SK-N-SH (cell line): ENCODE measurements at regions not wholly inside any gene's neighbourhood (a gene's known extent, or its start where the extent isn't known, plus 50 kb on each side); places are given as distances from the start of the nearest gene placed in this dataset.

Source experiments
- CTCF ChIA-PET: fragments of 300-600, 350-600 bp; formaldehyde crosslinking; extraction: SDS; loops from one replicate; lab custom pipeline; 2021; lab: Yijun Ruan, JAX
- POLR2A ChIA-PET: fragments of 350-600 bp; sonication (Branson Sonifier 250); formaldehyde crosslinking; extraction: SDS; loops from one replicate; lab custom pipeline; 2020; ENCODE audit warnings: antibody characterized with exemption, inconsistent platforms; lab: Yijun Ruan, JAX
- DNase-seq: peaks from one replicate; pipeline ENCODE4 v3.0.0; 2012
- H2AFZ ChIP-seq: fragments of 200-600 bp; sonication (generic); 2 replicates; pipeline ENCODE4 v1.8.1; 2016; ENCODE audit warnings: antibody characterized with exemption, mild to moderate bottlenecking, low read depth
- H3F3A ChIP-seq: fragments of 200-600 bp; sonication (generic); replicated peaks from 2 replicates; pipeline ENCODE3; 2016; ENCODE audit warnings: antibody characterized with exemption, mild to moderate bottlenecking; ENCODE audit not compliant: insufficient read depth
- H3K27ac ChIP-seq, 2 experiments: fragments of 200-500 bp in 1 of 2; fragments of 200-600 bp in 1 of 2; sonication (Bioruptor generic) in 1 of 2; sonication (generic), shearing (Covaris generic) in 1 of 2; 2 replicates each; pipeline versions ENCODE4 v1.5.1 to v1.6.1; 2014 to 2016; ENCODE audit warnings: low read depth in 2 of 2, inconsistent platforms in 1 of 2, low read length in 1 of 2, mild to moderate bottlenecking in 1 of 2, mixed read lengths in 1 of 2
- H3K27me3 ChIP-seq: fragments of 200-600 bp; sonication (generic), shearing (Covaris generic); 2 replicates; pipeline ENCODE4 v1.6.1; 2016; ENCODE audit warnings: mixed run types; ENCODE audit not compliant: insufficient read depth
- H3K36me3 ChIP-seq, 2 experiments: fragments of 200-500 bp in 1 of 2; fragments of 200-600 bp in 1 of 2; sonication (Bioruptor generic) in 1 of 2; sonication (generic) in 1 of 2; replicated peaks in 1 of 2; 2 replicates each; pipeline versions ENCODE3 to v1.5.1; 2014 to 2016; ENCODE audit warnings: low read length in 1 of 2, mild to moderate bottlenecking in 1 of 2; ENCODE audit not compliant: insufficient read depth in 2 of 2, control insufficient read depth in 1 of 2
- H3K4me1 ChIP-seq, 2 experiments: fragments of 200-500 bp in 1 of 2; fragments of 200-600 bp in 1 of 2; sonication (Bioruptor generic) in 1 of 2; sonication (generic), shearing (Covaris generic) in 1 of 2; 2 replicates each; pipeline versions ENCODE4 v1.5.1 to v1.6.1; 2014 to 2016; ENCODE audit warnings: low read depth in 1 of 2, low read length in 1 of 2, mixed run types in 1 of 2; ENCODE audit not compliant: insufficient read depth in 2 of 2, control insufficient read depth in 1 of 2
- H3K4me2 ChIP-seq: fragments of 200-600 bp; sonication (generic), shearing (Covaris generic); 2 replicates; pipeline ENCODE4 v1.6.1; 2017; ENCODE audit warnings: mixed run types
- H3K4me3 ChIP-seq, 2 experiments: fragments of 200-500 bp in 1 of 2; fragments of 200-600 bp in 1 of 2; sonication (Bioruptor generic) in 1 of 2; sonication (generic), shearing (Covaris generic) in 1 of 2; 2 replicates each; pipeline versions ENCODE4 v1.5.1 to v1.8.1; 2014 to 2016; ENCODE audit warnings: low read depth in 2 of 2, inconsistent platforms in 1 of 2, low read length in 1 of 2, mild to moderate bottlenecking in 1 of 2, mixed read lengths in 1 of 2, moderate library complexity in 1 of 2
- H3K79me2 ChIP-seq: fragments of 200-600 bp; sonication (generic); 2 replicates; pipeline ENCODE4 v1.8.1; 2017; ENCODE audit warnings: mild to moderate bottlenecking; ENCODE audit not compliant: insufficient read depth
- H3K9ac ChIP-seq: fragments of 200-600 bp; sonication (generic); 2 replicates; pipeline ENCODE4 v1.6.1; 2017; ENCODE audit warnings: mixed run types
- H3K9me2 ChIP-seq: fragments of 200-600 bp; sonication (generic); 2 replicates; pipeline ENCODE4 v1.6.1; 2017; ENCODE audit warnings: mixed run types
- H3K9me3 ChIP-seq: fragments of 200-600 bp; sonication (generic); 2 replicates; pipeline ENCODE4 v1.6.1; 2017; ENCODE audit warnings: mixed run types, mild to moderate bottlenecking, moderate library complexity
- H4K20me1 ChIP-seq: fragments of 200-600 bp; sonication (generic); 2 replicates; pipeline ENCODE4 v1.6.1; 2017; ENCODE audit warnings: mild to moderate bottlenecking, mixed run types; ENCODE audit not compliant: insufficient read depth
- CHD2 ChIP-seq: fragments of 150-350 bp; IDR thresholded peaks from 2 replicates; pipeline ENCODE4 v1.6.1; 2018; ENCODE audit warnings: low read length; ENCODE audit not compliant: partially characterized antibody
- EZH2phosphoT487 ChIP-seq: fragments of 200-600 bp; sonication (generic); IDR thresholded peaks from 2 replicates; pipeline ENCODE4 v1.6.1; 2017; ENCODE audit warnings: low read depth, mixed run types, mild to moderate bottlenecking, antibody characterized with exemption, moderate library complexity, borderline replicate concordance
- FOSL2 ChIP-seq: IDR thresholded peaks from 2 replicates; pipeline ENCODE4 v1.4.0; 2012; ENCODE audit warnings: low read depth, mild to moderate bottlenecking, moderate library complexity, borderline replicate concordance
- FOXM1 ChIP-seq: IDR thresholded peaks from 2 replicates; pipeline ENCODE4 v1.4.0; 2012; ENCODE audit warnings: low read depth, mild to moderate bottlenecking
- GATA2 ChIP-seq: sonication (generic); formaldehyde crosslinking; IDR thresholded peaks from 2 replicates; pipeline ENCODE4 v1.5.0; 2020; ENCODE audit warnings: mild to moderate bottlenecking, missing genetic modification reagents
- NFIC ChIP-seq: IDR thresholded peaks from 2 replicates; pipeline ENCODE4 v1.4.0; 2012; ENCODE audit warnings: borderline replicate concordance
- NRF1 ChIP-seq: IDR thresholded peaks from 2 replicates; pipeline ENCODE4 v1.6.1; 2012; ENCODE audit warnings: low read depth, mild to moderate bottlenecking, low read length
- POLR2AphosphoS5 ChIP-seq: IDR thresholded peaks from 2 replicates; pipeline ENCODE4 v1.6.1; 2012; ENCODE audit warnings: low read depth, low read length
- SMC3 ChIP-seq: IDR thresholded peaks from 2 replicates; pipeline ENCODE4 v1.6.1; 2012; ENCODE audit warnings: low read depth, low read length, improper control_type of control experiment
- YY1 ChIP-seq: IDR thresholded peaks from 2 replicates; pipeline ENCODE4 v1.4.0; 2012; ENCODE audit warnings: low read depth, mild to moderate bottlenecking
- WGBS: methylation state at CpG from one replicate; pipeline ENCODE4 v1.1.6; 2017; ENCODE audit warnings: low lambda C conversion rate; 5-methylcytosine and 5-hydroxymethylcytosine counted together
- TF ChIP-seq, protein P1 (sequence below): fragments of 200-600 bp; sonication (generic); IDR thresholded peaks from 2 replicates; pipeline ENCODE4 v1.6.1; 2017; ENCODE audit warnings: antibody characterized with exemption, mild to moderate bottlenecking, moderate library complexity
- TF ChIP-seq, protein P2 (sequence below): IDR thresholded peaks from 2 replicates; pipeline ENCODE4; 2012
- TF ChIP-seq, protein P3 (sequence below): IDR thresholded peaks from 2 replicates; pipeline ENCODE4 v1.4.0; 2012; ENCODE audit warnings: low read depth, borderline replicate concordance
- TF ChIP-seq, protein P4 (sequence below): IDR thresholded peaks from 2 replicates; pipeline ENCODE4 v1.4.0; 2012; ENCODE audit warnings: low read depth

DNA sequence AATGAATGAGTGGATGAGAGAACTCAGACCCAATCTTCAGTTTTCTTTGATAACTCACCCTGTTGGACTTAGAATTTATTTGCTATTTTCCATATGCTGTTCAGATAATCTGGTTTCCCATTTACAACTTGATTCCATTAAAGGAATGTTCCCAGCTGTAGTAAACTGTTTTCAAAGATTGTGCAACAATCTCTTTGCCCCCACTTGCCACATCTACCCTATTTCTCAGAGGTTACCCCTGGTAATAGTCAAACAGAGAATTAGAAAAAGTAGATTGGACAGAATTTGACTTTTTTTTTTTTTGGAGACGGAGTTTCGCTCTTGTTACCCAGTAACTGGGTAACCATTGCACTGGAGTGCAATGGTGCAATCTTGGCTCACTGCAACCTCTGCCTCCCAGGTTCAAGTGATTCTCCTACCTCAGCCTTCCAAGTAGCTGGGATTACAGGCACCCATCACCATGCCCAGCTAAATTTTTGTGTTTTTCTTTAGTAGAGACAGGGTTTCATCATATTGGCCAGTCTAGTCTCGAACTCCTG, 93.4 kb upstream of the SIX2 start:
- Histone ChIP-seq H4K20me1 (no peaks in the 10 kb centered on the region), H3K4me1 (no peaks in the 10 kb centered on the region), H3K36me3 (no peaks in the 10 kb centered on the region), H3K4me2 (no peak overlapping the region), H3F3A (no peaks in the 10 kb centered on the region), H3K27ac (no peak overlapping the region), H2AFZ (no peak overlapping the region), H3K79me2 (no peaks in the 10 kb centered on the region), H3K9me3 (no peaks in the 10 kb centered on the region), H3K27me3 (no peaks in the 10 kb centered on the region), H3K4me3 (no peak overlapping the region), H3K9ac (no peak overlapping the region), H3K9me2 (no peaks in the 10 kb centered on the region)
- no peak for TF ChIP-seq FOSL2
- no peak for TF ChIP-seq CHD2
- WGBS = 66% methylated on average over 3 of the region's 3 CpGs
- no peak for DNase-seq
- ChIA-PET CTCF (interaction anchor here (0.6 to 1.2 kb wide), 3 partner anchors 8 to 55 kb away, joined by 3 read pairs; no protein-coding TSS in a partner anchor), POLR2A (no interaction called here)

DNA sequence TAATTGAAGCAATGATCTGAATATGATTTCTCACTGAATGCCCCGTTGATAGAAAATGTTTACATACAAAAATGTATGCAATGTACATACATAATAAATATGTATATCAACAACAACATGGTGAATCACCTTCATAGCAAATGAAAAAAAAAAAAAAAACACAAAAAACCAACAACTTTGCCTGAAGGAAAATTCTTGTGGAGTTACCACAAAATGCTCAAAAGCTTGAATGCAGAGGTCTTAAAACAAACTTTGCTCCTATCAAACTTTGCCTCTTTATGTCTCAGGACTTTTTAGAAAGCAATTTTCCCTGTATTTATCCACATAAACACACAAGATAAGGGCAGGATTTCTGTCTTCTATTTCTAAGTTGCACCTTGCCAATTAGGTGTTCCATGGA, 92.9 kb upstream of the SIX2 start:
- POLR2A ChIA-PET = no interaction called here
- CTCF ChIA-PET = interaction anchor here (1.2 kb wide), 1 partner anchor 8 kb away, joined by 3 read pairs; no protein-coding TSS in a partner anchor

More for the DNA sequence above, 92.9 kb upstream of the SIX2 start:
- Histone ChIP-seq H3K4me3 (no peak overlapping the region), H4K20me1 (no peaks in the 10 kb centered on the region), H3K27me3 (no peaks in the 10 kb centered on the region), H3K4me2 (no peak overlapping the region), H3K9me2 (no peaks in the 10 kb centered on the region), H2AFZ (no peak overlapping the region), H3F3A (no peaks in the 10 kb centered on the region), H3K36me3 (no peaks in the 10 kb centered on the region), H3K9ac (no peak overlapping the region), H3K4me1 (no peaks in the 10 kb centered on the region), H3K9me3 (no peaks in the 10 kb centered on the region), H3K27ac (no peak overlapping the region), H3K79me2 (no peaks in the 10 kb centered on the region)
- WGBS = 13% methylated on average over 1 of the region's 1 CpG
- no peak for DNase-seq
- TF ChIP-seq NFIC (no peak), SMC3 (no peak), GATA2 (no peak), YY1 (no peak), FOXM1 (no peak), POLR2AphosphoS5 (no peak), NRF1 (no peak), FOSL2 (no peak), EZH2phosphoT487 (no peak)
- TF ChIP-seq, protein P1, sequence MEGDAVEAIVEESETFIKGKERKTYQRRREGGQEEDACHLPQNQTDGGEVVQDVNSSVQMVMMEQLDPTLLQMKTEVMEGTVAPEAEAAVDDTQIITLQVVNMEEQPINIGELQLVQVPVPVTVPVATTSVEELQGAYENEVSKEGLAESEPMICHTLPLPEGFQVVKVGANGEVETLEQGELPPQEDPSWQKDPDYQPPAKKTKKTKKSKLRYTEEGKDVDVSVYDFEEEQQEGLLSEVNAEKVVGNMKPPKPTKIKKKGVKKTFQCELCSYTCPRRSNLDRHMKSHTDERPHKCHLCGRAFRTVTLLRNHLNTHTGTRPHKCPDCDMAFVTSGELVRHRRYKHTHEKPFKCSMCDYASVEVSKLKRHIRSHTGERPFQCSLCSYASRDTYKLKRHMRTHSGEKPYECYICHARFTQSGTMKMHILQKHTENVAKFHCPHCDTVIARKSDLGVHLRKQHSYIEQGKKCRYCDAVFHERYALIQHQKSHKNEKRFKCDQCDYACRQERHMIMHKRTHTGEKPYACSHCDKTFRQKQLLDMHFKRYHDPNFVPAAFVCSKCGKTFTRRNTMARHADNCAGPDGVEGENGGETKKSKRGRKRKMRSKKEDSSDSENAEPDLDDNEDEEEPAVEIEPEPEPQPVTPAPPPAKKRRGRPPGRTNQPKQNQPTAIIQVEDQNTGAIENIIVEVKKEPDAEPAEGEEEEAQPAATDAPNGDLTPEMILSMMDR = no peak
- TF ChIP-seq, protein P2, sequence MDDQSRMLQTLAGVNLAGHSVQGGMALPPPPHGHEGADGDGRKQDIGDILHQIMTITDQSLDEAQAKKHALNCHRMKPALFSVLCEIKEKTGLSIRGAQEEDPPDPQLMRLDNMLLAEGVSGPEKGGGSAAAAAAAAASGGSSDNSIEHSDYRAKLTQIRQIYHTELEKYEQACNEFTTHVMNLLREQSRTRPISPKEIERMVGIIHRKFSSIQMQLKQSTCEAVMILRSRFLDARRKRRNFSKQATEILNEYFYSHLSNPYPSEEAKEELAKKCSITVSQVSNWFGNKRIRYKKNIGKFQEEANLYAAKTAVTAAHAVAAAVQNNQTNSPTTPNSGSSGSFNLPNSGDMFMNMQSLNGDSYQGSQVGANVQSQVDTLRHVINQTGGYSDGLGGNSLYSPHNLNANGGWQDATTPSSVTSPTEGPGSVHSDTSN = no peak
- TF ChIP-seq, protein P3, sequence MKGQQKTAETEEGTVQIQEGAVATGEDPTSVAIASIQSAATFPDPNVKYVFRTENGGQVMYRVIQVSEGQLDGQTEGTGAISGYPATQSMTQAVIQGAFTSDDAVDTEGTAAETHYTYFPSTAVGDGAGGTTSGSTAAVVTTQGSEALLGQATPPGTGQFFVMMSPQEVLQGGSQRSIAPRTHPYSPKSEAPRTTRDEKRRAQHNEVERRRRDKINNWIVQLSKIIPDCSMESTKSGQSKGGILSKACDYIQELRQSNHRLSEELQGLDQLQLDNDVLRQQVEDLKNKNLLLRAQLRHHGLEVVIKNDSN = no peak
- TF ChIP-seq, protein P4, sequence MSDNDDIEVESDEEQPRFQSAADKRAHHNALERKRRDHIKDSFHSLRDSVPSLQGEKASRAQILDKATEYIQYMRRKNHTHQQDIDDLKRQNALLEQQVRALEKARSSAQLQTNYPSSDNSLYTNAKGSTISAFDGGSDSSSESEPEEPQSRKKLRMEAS = no peak
